Gastroesophageal sphincter (tissue), 4 donors: ENCODE measurements at regions not wholly inside any gene's neighbourhood (a gene's known extent, or its start where the extent isn't known, plus 50 kb on each side); places are given as distances from the start of the nearest gene placed in this dataset.

ENCODE experiments used
- ATAC-seq: fragments of 150-250 bp; one replicate; pipeline ENCODE4 v1.9.1; 2016; ENCODE audit warnings: mild to moderate bottlenecking, moderate library complexity
- H3K27ac ChIP-seq, 4 donors: fragments of 200-600 bp; sonication (generic) in 3 of 4; 1 replicate in 3 of 4; 2 replicates in 1 of 4; pipeline ENCODE4 v1.5.1; 2016 to 2019
- H3K27me3 ChIP-seq: fragments of 200-600 bp; sonication (generic); one replicate; pipeline ENCODE4 v1.5.1; 2019
- H3K36me3 ChIP-seq, 2 donors: fragments of 200-600 bp; sonication (generic); one replicate each; pipeline ENCODE4 v1.5.1; 2019; ENCODE audit warnings: control low read depth in 1 of 2
- H3K4me1 ChIP-seq, 3 donors: fragments of 200-600 bp; sonication (generic); 1 replicate in 2 of 3; 2 replicates in 1 of 3; pipeline ENCODE4 v1.5.1; 2016 to 2019; ENCODE audit warnings: control low read depth in 2 of 3
- H3K4me3 ChIP-seq, 2 donors: fragments of 200-600 bp; sonication (generic); one replicate each; pipeline ENCODE4 v1.5.1; 2019; ENCODE audit warnings: mild to moderate bottlenecking in 1 of 2, moderate library complexity in 1 of 2
- H3K9me3 ChIP-seq, 3 donors: fragments of 200-600 bp; sonication (generic); one replicate each; pipeline ENCODE4 v1.5.1; 2017 to 2019; ENCODE audit warnings: control low read depth in 2 of 3
- EP300 ChIP-seq: sonication (generic); formaldehyde crosslinking; IDR thresholded peaks from one replicate; pipeline ENCODE4 v1.6.1; 2017; ENCODE audit warnings: antibody characterized with exemption, mild to moderate bottlenecking
- POLR2A ChIP-seq, 2 donors: fragments of 450-650 bp; IDR thresholded peaks; one replicate each; pipeline ENCODE4 v1.6.1; 2017; ENCODE audit warnings: antibody characterized with exemption in 2 of 2, mild to moderate bottlenecking in 2 of 2, moderate library complexity in 1 of 2
- POLR2AphosphoS5 ChIP-seq: sonication (generic); formaldehyde crosslinking; IDR thresholded peaks from one replicate; pipeline ENCODE4 v1.6.1; 2017; ENCODE audit warnings: antibody characterized with exemption
- WGBS, 2 donors: methylation state at CpG; one replicate each; pipeline ENCODE4 v1.1.5; 2018; ENCODE audit warnings: low coverage in 1 of 2; 5-methylcytosine and 5-hydroxymethylcytosine counted together
- TF ChIP-seq, protein P1 (sequence below), 4 experiments: fragments of 200-600 bp in 2 of 4; fragments of 450-650 bp in 2 of 4; sonication (generic) in 1 of 4; IDR thresholded peaks; one replicate each; pipeline ENCODE4 v1.5.1; 2017 to 2019; ENCODE audit warnings: antibody characterized with exemption in 4 of 4, mild to moderate bottlenecking in 2 of 4, moderate library complexity in 2 of 4

DNA sequence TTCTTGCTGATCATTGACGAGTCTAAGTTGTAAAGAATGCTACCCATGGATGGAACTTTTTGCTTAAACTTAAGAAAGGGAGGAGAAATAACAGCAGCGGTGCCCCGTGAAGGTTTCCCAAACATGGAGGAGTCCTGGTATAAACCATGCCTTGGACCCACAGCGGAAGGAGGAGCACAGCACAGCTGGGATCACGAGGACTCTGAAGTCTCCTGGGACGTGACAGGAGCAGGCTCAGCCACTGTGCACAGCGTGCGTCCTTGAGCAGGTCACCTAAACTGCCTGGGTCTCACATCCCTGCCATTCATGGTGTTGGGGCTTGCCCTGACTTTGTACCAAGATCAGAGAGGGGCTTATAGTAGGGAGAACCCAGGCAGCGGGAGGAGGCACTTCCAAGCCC is 56.1 kb upstream of the UNC93A start:
- WGBS, 2 donors = 73 to 74% methylated on average over 6 to 8 of the region's 9 CpGs
- ATAC-seq = no peak
- Histone ChIP-seq H3K27me3 (peaks cover 28% of the 10 kb centered on the region), H3K4me1 (no peaks in the 10 kb centered on the region), H3K27ac (no peak overlapping the region), H3K36me3 (no peaks in the 10 kb centered on the region), H3K9me3 (no peaks in the 10 kb centered on the region), H3K4me3 (no peak overlapping the region)
- TF ChIP-seq POLR2AphosphoS5 (no peak), EP300 (no peak), POLR2A (IDR thresholded peaks at IDR 0.05) (no peak)
- TF ChIP-seq, protein P1, sequence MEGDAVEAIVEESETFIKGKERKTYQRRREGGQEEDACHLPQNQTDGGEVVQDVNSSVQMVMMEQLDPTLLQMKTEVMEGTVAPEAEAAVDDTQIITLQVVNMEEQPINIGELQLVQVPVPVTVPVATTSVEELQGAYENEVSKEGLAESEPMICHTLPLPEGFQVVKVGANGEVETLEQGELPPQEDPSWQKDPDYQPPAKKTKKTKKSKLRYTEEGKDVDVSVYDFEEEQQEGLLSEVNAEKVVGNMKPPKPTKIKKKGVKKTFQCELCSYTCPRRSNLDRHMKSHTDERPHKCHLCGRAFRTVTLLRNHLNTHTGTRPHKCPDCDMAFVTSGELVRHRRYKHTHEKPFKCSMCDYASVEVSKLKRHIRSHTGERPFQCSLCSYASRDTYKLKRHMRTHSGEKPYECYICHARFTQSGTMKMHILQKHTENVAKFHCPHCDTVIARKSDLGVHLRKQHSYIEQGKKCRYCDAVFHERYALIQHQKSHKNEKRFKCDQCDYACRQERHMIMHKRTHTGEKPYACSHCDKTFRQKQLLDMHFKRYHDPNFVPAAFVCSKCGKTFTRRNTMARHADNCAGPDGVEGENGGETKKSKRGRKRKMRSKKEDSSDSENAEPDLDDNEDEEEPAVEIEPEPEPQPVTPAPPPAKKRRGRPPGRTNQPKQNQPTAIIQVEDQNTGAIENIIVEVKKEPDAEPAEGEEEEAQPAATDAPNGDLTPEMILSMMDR (IDR thresholded peaks at IDR 0.05) = no peak

DNA sequence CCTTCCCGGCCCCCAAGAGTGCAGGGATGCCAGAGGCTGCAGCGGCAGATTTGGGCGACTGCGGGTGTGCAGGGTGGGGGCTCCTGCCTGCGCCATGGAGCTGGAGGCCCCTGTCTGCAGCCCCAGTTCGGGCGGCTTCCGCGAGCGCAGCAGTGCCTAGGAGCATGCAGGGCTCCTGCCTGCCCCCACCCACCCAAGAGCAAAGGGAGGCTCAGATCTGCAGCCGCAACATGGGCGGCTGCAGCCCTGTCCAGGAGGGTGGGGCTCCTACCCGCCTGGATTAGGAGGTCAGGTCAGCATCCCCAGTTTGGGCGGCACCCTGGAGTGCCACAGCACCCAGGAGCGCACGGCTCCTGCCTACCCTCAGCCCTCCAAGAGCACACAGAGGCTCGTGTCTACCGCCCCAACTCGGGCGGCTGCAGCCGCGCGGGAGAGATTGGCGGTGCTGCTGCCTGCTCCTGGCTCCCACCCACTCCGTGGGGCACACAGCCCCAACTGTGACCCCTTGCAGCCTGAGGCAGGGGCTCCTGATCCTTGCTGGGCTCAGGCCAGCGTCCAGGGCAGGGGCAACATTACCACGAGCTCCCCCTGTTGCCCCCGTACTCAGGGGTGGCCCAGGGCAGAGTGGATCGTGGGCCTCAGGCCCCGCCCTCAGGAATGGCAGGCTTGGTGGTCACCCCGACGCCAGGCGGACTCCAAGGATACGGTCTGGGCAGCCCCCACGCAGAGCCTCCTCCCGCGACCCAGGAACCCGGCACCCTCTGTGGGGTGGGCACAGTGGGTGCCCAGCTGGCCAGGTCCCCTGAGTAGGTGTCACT is 55.5 kb upstream of the UNC93A start:
- no peak for TF ChIP-seq EP300
- TF ChIP-seq POLR2AphosphoS5 = no peak
- no peaks in the 10 kb centered on the region for H3K4me1 ChIP-seq
- H3K27me3 ChIP-seq = peaks cover 28% of the 10 kb centered on the region
- H3K9me3 ChIP-seq = no peaks in the 10 kb centered on the region
- ATAC-seq = peak; percentile 35
- WGBS, 2 donors = no CpG with 5 or more reads among the region's 38 CpGs
- no peak overlapping the region for H3K27ac ChIP-seq
- no peaks in the 10 kb centered on the region for H3K36me3 ChIP-seq
- no peak overlapping the region for H3K4me3 ChIP-seq

DNA sequence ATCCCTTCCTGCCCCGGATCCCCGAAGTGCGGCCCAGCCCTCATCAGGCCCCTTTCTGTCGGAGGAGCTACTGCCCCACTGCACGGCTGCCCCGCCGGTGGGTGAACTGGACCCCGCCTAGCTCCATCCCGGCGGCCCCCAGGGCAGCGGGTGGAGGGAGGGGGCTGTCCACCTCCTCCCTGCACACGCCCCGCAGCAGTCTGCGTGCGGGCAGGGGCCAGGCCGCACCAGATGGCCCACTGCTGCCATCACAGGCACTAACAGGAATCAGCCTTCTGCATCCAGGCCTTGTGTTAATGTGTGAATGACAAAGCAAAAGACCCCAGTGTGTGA is 54.9 kb upstream of the UNC93A start:
- H3K4me1 ChIP-seq = no peaks in the 10 kb centered on the region
- no peak for ATAC-seq
- H3K27me3 ChIP-seq = peaks cover 28% of the 10 kb centered on the region
- no peaks in the 10 kb centered on the region for H3K36me3 ChIP-seq
- no peak overlapping the region for H3K4me3 ChIP-seq
- no peak overlapping the region for H3K27ac ChIP-seq
- no peak for TF ChIP-seq POLR2A (IDR thresholded peaks at IDR 0.05)
- TF ChIP-seq, protein P1 (IDR thresholded peaks at IDR 0.05) = no peak
- TF ChIP-seq POLR2AphosphoS5 = no peak
- TF ChIP-seq EP300 = no peak
- H3K9me3 ChIP-seq = no peaks in the 10 kb centered on the region
- no CpG with 5 or more reads among the region's 16 CpGs for whole genome bisulfite sequencing, 2 donors

DNA sequence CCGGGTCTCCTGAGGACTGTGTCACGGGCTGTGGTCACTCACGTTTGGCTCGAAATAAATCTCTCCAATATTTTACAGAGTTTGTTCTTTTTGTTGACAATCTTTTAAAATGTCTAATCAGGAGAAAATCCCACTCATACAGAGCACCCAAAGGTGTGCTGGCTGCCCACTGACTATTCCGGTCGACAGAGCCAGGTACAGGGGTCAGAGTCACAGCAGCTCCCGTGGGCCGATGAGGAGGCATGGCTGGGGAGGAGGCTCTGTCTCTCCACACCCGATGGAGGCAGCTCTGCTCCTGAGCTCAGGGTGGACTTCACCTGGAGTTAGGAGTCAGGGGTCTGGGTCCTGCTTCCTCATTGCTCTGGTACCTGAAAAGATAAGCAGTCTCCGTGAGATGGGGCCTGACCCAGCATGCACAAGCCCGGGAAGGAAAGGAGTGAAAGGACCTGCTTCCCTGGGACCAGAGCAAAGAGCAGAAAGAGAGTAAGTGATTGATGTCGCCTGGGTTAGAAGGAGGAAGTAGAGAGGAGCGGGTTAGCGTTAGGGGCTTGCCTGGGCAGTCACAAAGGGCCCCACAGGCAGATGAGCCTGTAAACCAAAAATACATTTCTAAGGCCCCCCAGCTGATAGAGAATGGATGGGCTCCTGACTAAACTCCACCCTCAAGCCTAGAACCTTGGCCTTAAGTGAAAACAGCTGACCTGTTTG is 53.5 kb upstream of the UNC93A start:
- TF ChIP-seq POLR2A (IDR thresholded peaks at IDR 0.05) = no peak
- no peaks in the 10 kb centered on the region for H3K36me3 ChIP-seq
- peaks cover 27% of the 10 kb centered on the region for H3K27me3 ChIP-seq
- H3K9me3 ChIP-seq = no peaks in the 10 kb centered on the region
- H3K4me3 ChIP-seq = no peak overlapping the region
- WGBS, 2 donors = 79 to 81% methylated on average over 2 to 8 of the region's 14 CpGs
- ATAC-seq = no peak
- H3K27ac ChIP-seq = no peak overlapping the region
- peaks cover 0 to 7% (median 0%) of the 10 kb centered on the region in 3 donors for H3K4me1 ChIP-seq

DNA sequence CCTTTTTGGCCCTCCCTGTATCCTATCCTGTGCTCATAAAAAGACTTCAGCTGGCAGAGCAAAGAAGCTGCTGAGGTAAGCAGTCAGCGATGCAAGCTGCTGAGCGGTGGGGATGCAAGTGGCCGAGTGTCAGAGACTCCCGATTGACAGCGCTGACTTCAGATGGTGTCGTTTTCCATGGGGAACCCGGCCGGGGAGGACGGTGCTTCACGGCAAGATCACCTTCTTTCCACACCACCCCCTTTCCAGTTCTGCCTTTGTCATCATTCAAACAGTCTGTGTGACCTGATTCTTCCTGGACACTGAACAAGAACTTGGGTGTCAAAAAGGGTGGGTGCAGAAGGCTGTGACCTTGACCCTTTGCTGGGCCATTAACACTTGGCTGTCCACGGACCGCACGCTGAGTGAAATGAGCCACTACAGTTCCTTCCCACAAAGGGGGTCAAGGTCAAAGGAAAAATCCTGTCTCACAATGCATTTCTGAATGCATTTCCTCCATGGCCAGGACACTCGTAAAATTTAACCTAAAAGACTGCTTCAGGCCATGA is 52.9 kb upstream of the UNC93A start:
- no peak overlapping the region for H3K27ac ChIP-seq
- no peak overlapping the region for H3K4me3 ChIP-seq
- TF ChIP-seq POLR2AphosphoS5 (no peak), EP300 (no peak), POLR2A (IDR thresholded peaks at IDR 0.05) (no peak)
- TF ChIP-seq, protein P1 (IDR thresholded peaks at IDR 0.05) = no peak
- H3K4me1 ChIP-seq = peaks cover 0 to 7% (median 0%) of the 10 kb centered on the region in 3 donors
- H3K27me3 ChIP-seq = peaks cover 21% of the 10 kb centered on the region
- H3K36me3 ChIP-seq = no peaks in the 10 kb centered on the region
- H3K9me3 ChIP-seq = no peaks in the 10 kb centered on the region
- no peak for ATAC-seq
- WGBS, 2 donors = 49 to 66% methylated on average over 5 to 8 of the region's 14 CpGs
